ENCODE measurements at regions not wholly inside any gene's neighbourhood (a gene's known extent, or its start where the extent isn't known, plus 50 kb on each side); places are given as distances from the start of the nearest gene placed in this dataset.

DNA sequence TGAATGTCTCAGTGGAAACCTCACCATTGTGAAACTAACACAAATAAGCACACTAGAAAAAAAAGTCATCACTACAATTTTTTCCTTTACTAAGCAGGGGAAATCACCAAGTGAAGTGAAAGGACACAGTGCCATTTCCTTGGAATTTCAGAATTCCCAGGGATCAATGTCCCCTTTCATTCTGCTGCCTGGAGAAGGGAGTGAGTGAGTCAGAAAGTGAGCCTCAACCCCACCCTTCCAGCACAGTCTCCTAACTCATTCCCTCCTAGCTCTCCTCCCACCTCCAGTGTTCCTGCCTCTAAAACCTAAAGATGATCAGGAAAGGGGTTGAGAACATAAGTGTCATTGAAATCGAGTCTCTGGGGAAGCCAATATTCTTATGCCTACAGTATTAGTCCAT lies 608.5 kb downstream of the RNF144A start:
- Histone ChIP-seq H3K27ac (ENCODE audit: insufficient read length, low read depth, low read length) (no peak overlapping the region), H2BK15ac (ENCODE audit: low read depth, low read length) (no peak overlapping the region), H2BK12ac (ENCODE audit: insufficient read length, low read depth, low read length) (no peak overlapping the region), H3K27me3 (ENCODE audit: insufficient read depth, low read length) (no peaks in the 10 kb centered on the region), H3K4me2 (ENCODE audit: insufficient read depth, insufficient read length, low read length) (no peak overlapping the region), H2BK120ac (ENCODE audit: low read depth, low read length, poor library complexity, severe bottlenecking) (no peak overlapping the region), H2AFZ (ENCODE audit: low read length) (no peak overlapping the region), H4K91ac (ENCODE audit: insufficient read length, low read depth, low read length) (no peak overlapping the region), H4K20me1 (ENCODE audit: control insufficient read depth, insufficient read depth, insufficient read length) (no peaks in the 10 kb centered on the region), H3K9me3 (ENCODE audit: control insufficient read depth, low read depth, low read length) (peaks cover 9% of the 10 kb centered on the region), H3K14ac (ENCODE audit: insufficient read depth, low read length) (no peak overlapping the region), H3K79me2 (ENCODE audit: insufficient read depth, low read length) (no peaks in the 10 kb centered on the region), H4K5ac (ENCODE audit: insufficient read length, low read depth, low read length) (no peak overlapping the region), H4K8ac (replicated peaks; ENCODE audit: insufficient read length, low read depth, low read length) (no peak overlapping the region), H2BK5ac (ENCODE audit: insufficient read length, low read length) (no peak overlapping the region), H3T11ph (ENCODE audit: low read length) (no peak overlapping the region), H3K23ac (ENCODE audit: insufficient read length, low read depth, low read length) (no peak overlapping the region), H3K23me2 (ENCODE audit: insufficient read length, low read depth, low read length, poor library complexity, severe bottlenecking) (no peaks in the 10 kb centered on the region), H2AK5ac (ENCODE audit: insufficient read length, low read length) (no peak overlapping the region), H3K4me1 (ENCODE audit: insufficient read depth, low read length) (no peaks in the 10 kb centered on the region), H3K9ac (ENCODE audit: extremely low read depth, insufficient read length, low read length) (no peak overlapping the region), H3K18ac (ENCODE audit: insufficient read length, low read depth, low read length) (no peak overlapping the region), H2BK20ac (ENCODE audit: low read depth, low read length, poor library complexity, severe bottlenecking) (no peak overlapping the region), H3K4ac (ENCODE audit: low read depth, low read length) (no peak overlapping the region), H3K56ac (ENCODE audit: insufficient read length, low read depth, low read length) (no peak overlapping the region), H3K79me1 (ENCODE audit: insufficient read depth, low read depth, low read length, poor library complexity, severe bottlenecking) (no peaks in the 10 kb centered on the region)
- Mint-ChIP-seq H3K27me3 (ENCODE audit: low read depth) (no peaks in the 10 kb centered on the region; the same call in none of the 2 replicates), H3K36me3 (ENCODE audit: insufficient read depth in 1 of 3, low read depth in 3 of 3) (peaks cover 17 to 23% (median 17%) of the 10 kb centered on the region in 3 experiments), H3K4me3 (no peak overlapping the region), H3K9me3 (peaks cover 23% of the 10 kb centered on the region in 2 experiments), H3K4me1 (no peaks in the 10 kb centered on the region), H3K27ac (no peak overlapping the region)
- TF ChIP-seq, protein P1, sequence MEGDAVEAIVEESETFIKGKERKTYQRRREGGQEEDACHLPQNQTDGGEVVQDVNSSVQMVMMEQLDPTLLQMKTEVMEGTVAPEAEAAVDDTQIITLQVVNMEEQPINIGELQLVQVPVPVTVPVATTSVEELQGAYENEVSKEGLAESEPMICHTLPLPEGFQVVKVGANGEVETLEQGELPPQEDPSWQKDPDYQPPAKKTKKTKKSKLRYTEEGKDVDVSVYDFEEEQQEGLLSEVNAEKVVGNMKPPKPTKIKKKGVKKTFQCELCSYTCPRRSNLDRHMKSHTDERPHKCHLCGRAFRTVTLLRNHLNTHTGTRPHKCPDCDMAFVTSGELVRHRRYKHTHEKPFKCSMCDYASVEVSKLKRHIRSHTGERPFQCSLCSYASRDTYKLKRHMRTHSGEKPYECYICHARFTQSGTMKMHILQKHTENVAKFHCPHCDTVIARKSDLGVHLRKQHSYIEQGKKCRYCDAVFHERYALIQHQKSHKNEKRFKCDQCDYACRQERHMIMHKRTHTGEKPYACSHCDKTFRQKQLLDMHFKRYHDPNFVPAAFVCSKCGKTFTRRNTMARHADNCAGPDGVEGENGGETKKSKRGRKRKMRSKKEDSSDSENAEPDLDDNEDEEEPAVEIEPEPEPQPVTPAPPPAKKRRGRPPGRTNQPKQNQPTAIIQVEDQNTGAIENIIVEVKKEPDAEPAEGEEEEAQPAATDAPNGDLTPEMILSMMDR (conservative IDR thresholded peaks at IDR 0.05): no peak
- no CpG with 5 or more reads among the region's 1 CpG for WGBS (ENCODE audit: extremely low coverage, insufficient read length, low lambda C conversion rate)
- no peak for DNase-seq

Data from H9 (cell line).